GM18526 (cell line): ENCODE measurements at regions not wholly inside any gene's neighbourhood (a gene's known extent, or its start where the extent isn't known, plus 50 kb on each side); places are given as distances from the start of the nearest gene placed in this dataset.

Experiments used
- POLR2A ChIP-seq: IDR thresholded peaks from 3 replicates; pipeline ENCODE4 v1.6.1; 2011; ENCODE audit not compliant: insufficient read length; ENCODE audit errors: extremely low read depth

DNA sequence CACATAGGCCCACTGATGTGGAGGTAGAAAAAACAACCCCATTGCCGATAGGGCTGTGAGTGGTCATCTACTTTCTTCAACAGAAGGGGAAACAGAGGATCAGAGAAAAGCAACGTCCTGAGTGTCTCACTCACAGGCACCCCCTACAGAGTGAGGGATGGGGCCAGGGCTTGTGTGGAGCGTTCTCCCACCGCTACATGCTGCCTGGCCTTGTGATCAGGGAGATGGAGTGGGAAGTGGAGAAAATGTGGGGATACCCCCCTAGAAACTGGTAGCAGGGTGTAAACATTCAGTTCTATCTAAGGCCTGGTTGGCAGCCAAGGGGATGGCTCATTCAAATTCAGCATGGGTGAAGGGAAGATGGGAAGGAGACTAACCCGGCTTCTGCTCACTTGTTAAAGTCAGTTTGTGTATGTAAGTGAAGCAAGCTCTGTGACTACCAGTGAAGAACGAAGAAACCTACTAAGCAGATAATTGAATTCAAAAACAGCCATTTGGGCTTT, 73.0 kb upstream of the NAV2 start:
- no peak for TF ChIP-seq POLR2A

DNA sequence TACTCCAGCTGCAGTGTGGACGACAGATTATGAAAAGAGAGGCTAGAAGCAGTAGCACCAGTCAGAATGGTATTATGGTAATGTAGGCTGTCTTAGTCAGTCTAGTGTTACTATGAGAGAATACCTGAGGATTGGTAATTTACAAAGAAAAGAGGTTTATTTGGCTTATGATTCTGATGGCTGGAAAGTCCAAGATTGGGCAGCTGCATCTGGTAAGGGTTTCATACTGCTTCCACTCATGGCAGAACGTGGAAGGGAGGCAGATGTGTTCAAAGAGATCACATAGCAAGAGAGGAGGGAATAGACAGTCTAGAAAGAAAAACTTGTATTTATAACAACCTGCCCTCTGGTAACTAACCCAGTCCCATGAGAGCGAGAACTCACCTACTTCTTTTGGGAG, 77.3 kb upstream of the NAV2 start:
- no peak for TF ChIP-seq POLR2A

DNA sequence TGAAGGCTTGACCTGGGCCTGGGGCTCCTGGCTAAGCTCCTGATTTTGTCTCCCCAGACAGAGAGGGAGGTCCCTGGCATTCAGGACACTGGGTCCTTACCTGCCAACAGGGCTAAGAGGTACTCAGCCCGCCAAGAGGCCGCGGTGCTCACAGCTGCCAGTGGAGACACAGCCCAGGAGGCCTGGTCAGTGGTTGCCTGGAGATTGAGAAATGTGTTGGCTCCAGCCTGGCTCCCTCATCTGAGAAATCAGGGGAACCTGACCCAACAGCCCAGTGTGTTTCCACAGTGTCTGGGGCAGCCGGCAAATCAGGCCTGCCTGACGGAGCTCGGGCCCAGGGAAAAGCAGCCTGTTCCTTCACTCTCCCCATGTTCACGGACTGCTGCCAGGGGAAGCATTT, 79.4 kb upstream of the NAV2 start:
- no peak for TF ChIP-seq POLR2A

DNA sequence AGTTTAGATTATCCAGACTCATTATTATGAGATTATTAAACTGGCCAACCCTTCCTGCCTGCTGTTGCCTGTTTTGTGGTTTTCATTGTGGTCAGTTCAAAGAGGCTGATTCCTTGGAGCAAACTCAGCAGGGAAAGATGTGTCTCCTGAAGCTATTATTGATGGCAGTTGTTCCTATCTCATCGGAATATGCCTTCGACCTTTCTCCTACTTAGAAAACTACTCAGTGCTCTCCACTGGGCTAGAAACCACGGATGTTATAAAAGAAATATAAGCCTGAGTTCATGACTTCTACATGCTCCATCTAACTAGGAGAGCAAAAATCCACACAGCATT, 80.2 kb upstream of the NAV2 start:
- TF ChIP-seq POLR2A, result no peak

DNA sequence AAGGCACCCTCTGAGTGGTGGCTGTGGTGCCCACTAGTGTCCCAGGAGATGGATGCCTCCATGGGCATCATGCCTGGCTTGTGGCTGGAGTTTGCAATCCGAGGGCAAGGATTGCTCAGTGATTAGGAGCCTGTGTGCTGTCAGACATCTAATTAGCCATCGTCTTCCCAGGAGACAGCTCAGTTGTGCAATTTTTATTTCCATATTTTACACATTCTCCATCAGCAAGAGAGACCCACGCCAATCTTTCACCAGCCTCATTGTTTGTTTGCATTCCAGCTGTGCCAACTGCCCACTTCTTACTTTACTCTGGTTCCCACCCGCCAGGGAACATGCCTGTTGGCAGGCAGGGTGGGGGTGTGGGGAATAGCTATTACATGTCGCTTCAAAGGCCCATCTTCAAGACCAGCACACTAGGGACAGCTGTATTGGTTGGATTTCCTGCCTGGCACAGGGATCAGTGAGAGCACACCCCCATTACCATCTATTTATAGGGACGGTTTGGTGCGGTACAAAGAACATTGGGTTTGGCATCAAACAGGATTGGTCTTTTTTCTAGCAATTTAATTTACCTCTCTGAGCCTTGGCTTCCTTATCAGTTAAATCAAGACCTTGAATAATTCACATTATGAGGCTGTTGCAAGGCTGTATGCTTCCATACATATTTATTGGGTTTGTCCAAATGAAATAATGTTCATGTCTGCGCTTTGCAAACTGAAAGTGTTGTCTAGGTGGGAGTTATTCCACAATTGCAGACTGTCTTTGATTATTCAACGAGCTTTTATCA, 80.7 kb upstream of the NAV2 start:
- TF ChIP-seq POLR2A, result no peak

DNA sequence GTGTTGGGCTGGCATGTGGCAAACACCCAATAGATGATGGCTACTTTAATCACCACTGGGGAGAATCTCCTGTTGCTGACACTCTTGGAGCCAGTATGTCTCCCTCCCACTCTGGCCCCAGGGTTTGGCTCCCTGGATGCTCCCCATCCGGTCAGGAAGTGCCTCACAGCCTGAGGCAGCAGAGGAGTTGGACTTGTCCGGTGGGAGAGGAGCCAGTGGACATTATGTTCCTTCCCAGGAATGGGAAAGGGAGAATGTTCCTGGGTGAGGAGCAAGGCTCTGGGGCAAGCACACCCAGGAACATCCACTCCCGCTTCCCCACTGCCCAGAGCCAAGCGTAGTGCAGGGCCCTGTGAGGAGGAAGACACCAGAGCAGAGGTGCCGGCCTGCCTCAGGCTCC, 84.6 kb upstream of the NAV2 start:
- TF ChIP-seq POLR2A, result no peak

DNA sequence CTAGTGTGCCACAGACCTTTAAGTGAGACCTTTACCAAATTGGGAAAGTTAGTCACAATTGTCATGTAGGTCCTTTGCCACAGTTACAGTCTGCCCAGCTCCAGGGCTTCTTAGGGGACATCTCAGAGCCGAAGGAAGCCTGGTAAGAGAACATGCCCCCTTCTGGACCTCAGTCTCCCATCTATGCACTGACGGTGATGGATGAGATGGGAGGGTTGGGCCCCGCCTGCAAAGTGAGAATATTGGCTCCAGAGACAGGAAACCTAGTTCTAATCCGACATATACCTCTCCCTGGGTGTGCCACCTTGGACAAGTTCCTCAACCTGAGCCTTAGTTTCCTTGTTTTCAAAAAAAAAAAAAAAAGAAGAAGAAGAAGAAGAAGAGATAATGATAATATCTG, 85.1 kb upstream of the NAV2 start:
- TF ChIP-seq POLR2A, result no peak

DNA sequence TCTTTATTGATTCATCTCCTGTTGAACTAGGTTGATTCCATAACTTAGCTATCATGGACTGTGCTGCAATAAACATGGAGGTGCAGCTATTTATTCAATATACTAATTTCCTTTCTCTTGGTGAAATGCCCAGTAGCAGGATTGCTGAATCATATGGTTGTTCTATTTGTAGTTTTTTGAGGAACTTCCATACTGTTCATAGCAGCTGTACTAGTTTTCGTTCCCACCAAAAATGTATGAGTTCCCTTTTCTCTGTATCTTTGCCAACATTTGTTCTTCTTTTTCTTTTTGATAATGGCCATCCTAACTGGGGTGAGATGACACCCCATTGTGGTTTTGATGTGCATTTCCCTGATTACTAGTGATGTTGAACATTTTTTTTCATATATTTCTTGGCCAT, 87.2 kb upstream of the NAV2 start:
- no peak for TF ChIP-seq POLR2A

DNA sequence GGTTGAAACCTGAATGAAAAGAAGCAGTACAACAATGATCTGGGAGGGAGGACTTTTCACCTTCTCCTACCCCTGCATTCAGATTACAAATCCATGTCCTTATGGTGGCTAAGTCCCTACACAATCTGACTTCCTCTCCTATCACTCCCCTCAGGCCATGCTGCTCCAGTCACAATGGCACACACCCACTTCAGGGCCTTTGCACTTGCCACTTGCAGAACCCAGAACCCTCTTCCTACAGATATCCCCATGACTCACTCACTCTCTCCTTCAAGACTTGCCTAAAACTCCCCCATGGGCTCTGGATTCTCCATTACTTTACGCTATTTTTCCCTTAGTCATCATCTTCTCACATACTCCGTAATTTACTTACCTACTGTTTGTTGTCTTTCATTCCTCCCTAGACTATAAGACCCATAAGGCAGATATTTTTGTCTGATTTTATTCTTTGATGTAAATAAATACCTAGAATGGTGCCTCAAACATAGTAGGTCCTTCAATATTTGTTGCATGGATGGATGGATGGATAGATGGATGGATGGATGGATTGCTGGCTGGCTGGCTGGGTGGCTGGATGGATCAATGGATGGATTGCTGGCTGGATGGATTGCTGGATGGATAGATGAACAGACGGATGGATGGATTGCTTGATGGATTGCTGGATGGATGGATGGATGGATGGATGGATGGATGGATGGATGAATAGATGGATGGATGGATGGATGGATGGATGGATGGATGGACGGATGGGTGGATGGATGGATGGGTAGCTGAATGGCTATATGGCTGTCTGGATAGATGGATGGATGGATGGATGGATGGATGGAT, 94.7 kb upstream of the NAV2 start:
- no peak for TF ChIP-seq POLR2A

DNA sequence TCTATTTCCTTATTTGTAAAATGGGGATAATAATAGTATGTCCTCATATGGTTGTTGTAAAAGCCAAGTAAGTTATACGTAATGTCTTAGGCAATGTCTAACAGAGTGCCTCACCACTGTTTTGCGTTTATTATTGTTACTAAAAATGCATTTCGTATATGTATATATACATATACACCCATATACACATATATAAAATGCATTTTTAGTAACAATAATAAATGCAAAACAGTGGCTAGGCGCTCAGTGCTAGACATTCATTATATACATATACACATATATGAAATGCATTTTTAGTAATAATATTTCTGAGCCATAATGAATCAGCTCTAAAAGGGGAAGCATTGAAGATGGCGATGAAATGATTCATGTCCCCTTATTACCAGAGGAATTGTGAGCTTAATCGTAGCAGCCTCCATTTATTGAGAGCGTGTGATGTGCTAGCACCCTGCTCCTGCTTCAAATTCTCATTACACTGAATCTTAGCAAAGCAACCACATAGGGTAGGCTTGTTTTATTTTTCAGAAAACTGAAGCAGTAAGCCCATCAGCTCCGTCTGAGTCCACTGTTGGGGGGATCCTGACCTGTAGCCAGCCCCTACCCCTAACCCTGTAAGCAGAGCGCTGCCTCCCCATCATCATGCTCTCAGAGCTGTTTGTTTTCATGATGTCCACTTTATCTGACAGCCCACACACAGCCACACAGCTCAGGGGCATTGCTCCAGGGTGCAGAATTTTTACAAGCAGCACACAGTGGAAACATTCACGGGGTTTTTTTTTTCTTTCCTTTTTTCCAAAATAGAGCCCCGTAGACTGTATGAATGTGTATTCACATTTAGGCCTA, 97.1 kb upstream of the NAV2 start:
- no peak for TF ChIP-seq POLR2A

DNA sequence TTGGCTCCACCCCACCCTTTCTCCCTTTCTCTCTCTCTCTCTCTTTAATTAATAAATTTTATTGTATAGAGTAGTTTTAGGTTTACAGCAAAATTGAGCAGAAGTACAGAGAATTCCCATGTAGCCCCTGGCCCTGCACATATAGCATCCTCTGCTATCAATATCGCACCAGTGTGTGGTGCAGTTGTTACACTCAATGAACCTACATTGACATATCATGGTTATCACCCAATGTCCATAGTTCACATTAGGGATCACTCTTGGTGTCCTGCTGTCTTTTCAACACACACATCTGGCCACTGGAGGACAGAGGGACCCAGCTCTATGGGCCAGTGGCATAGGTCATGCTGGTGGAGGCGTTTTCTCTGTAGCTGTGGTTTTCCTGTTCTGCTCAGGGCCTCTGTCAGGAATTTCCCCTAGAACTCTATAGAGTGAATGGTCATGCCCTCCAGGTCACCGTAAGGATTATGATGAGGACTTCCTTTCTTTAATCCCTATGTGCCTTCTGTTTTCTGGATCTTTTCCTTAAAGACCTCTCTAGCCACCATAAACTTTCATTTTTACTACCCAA, 98.2 kb upstream of the NAV2 start:
- no peak for TF ChIP-seq POLR2A

DNA sequence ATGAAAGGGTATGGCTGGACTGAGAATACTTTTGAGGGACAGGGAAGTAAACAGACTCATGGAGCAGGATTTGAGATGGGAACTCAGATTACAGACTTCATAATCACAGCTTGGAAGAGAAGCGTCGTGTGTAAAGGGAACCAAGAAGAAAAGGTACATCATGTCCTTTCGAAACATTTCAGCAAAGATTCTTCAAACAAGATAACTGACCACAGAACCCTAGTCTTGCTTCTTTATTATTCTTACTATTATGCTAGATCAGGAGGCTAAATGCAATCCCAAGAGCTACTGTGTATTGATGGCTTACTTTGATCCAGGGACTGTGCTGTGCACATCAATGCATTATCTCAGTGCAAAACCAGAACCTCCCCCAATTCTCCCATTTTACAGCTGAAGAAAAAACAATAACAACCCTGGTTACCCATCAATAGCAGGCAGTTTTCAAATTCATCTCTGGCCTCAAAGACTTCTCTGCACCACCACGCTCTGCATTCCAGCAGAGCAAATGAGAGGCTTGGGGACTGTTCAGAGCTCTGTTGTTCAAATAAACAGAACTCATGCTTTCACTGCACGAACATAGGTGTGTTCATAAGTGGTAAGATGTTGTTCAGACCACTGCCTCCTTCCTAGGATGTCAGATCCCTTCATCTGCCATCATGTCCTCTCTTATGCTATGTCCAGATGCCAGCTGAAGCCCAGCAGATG, 104.8 kb upstream of the NAV2 start:
- TF ChIP-seq POLR2A, result no peak

DNA sequence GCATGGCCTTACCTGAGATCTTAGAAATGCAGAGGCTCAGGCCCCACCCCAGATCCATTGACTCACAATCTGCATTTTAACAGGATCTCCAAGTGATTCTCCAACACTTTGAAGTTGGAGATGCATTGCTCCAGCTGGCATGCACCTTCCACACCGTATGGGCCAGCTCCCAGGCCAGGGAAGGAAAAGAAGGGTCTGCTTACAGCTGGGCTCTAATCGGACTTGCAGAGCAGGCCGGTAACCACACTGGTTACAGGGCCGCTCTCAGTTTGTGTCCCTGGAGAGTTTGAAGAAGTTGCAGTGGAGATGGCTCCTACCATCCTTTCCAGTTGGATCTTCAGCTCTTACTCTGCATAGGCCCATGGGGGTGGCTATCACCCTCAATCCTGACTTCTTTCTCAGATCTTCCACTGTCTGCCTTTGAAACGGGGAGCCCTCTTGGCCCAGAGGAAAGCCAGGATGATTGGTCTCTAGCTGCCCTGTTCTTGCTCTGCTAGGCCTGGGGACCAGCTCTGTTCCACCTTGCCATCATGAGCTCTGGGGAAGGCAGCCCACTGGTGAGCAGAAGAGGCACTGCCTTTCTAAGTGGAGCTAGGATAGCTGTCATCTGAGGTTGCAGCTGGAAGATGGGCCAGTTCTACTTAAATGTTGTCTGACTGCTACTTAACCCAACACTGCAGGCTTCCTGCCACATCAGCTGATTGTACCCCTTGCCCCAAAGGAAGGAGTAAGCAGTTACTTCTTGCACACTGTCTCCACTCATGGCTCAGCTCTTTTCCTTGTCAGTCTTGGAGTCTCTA, 105.6 kb upstream of the NAV2 start:
- no peak for TF ChIP-seq POLR2A

DNA sequence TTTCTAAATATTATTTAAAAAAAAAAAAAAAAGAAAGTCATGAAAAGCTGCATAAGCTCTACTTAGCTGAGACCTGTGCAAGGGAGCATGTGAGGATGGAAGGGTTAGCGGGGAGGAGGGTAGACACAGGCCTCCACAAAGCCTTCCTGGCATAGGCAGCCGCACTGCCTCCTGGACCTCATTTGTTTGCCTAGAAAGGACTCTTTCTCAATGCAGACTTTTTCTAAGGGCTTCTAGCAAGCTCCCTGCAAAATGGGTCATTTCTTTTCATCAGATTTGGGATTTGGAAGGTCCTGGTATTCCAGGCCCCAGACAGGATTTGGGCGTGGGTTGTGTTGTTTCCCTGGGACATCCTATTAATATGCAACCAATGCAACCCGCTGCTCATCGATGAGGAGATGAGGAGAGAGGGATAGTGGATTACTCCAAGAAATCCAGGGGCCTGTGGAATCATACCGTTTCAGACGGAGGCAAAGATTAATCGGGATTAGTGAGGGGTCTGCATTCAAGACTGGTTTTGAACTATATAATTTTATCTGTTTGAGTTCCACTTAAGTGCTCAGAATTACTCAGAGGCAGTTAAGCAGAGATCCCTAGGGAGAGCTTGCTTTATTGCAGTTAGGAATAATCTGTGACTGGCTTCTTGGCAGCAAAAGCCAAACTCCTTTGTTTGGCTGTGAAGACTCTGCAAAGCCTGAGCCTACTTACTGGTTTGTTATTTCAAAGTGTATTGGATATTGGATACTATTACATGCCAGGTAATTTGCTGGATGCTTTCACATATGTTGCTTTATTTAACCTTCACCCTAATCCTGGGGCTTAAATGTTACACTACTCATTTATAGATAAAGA, 106.9 kb upstream of the NAV2 start:
- no peak for TF ChIP-seq POLR2A
